ENCODE measurements at regions not wholly inside any gene's neighbourhood (a gene's known extent, or its start where the extent isn't known, plus 50 kb on each side); places are given as distances from the start of the nearest gene placed in this dataset.
"Not testable (repeated sequence)": the region's sequence is repeated elsewhere in the genome, so short reads cannot be mapped to it uniquely, and the experiment has no call there.

GRCh38 chr16:58831386-58831785 lies 97.3 kb upstream of the GOT2 start:
- FAIRE-seq = no peak

DNA sequence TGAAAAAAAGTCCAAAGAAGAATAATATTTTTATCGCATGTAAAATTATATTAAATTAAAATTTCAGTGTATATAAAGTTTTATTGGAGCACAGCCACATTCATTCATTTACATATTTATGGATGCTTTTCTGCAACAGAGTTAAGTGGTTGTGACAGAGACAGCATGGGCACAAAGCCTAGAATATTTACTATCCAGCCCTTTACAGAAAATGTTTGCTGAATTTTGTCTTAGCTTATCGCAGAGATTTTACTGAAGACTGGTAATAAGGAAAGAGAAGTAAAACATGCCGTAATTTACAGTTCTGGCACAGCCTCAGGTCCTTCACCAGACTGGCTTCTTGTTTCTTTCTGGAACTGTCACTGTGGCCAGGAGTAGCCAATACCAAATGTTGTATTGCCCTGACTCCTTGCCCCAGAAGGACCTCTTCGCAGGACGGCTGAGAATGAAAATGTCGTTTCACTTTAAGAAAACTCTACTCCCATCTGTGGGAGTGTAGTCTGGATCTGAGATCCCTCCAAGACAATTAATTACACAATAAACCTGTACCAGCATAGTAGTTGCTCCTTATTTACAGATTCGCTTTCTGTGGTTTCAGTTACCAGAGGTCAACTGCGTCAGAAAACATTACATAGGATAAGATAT lies 94.9 kb upstream of the GOT2 start:
- FAIRE-seq = no peak

DNA sequence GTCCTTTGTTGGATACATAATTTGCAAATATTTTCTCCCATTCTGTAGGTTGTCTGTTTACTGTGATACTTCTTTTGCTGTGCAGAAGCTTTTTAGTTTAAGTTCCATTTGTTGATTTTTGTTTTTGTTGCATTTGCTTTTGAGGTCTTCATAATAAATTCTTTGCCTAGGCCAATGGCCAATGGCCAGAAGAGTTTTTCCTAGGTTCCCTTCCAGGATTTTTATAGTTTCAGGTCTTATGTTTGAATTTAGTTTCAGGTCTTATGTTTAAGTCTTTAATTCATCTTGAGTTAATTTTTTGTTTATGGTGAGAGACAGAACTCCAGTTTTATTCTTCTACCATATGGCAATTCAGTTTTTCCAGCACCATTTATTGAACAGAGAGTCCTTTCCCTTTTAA lies 90.1 kb upstream of the GOT2 start:
- no peak for FAIRE-seq

DNA sequence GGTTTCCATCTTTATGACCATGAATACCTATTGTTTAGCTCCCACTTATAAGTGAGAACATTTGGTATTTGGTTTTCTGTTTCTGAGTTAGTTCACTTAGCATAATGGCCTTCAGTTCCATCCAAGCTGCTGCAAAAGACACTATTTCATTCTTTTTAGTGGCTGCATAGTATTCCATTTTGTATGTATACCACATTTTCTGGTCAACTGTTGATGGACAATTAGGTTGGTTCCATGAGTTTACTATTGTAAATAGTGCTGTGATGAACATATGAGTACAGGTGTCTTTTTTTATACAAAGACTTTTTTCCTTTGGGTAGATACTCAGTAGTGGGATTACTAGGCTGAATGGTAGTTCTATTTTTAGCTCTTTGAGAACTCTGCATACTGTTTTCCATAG lies 87.8 kb upstream of the GOT2 start:
- no peak for FAIRE-seq

DNA sequence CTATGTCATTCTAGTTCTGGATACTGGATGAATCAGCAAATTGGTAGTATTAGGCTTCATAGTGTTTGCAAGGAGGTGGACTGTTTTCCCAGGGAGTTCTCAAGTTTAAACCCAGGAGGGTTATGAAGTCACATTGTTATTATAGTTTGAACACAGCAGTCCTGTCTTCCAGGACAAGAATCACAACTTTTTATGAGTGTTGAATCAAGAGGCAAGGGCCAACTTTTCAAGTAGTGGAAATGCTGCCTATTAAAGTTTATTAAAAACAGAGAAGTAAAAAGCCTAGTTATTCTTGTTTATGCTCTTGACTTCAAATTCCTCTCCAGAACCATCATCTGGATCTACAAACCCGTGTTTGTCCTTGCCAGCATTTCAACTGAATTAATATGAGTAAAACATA lies 86.3 kb upstream of the GOT2 start:
- FAIRE-seq = no peak

GRCh38 chr16:58815181-58815888 lies 81.2 kb upstream of the GOT2 start:
- no peak for FAIRE-seq

DNA sequence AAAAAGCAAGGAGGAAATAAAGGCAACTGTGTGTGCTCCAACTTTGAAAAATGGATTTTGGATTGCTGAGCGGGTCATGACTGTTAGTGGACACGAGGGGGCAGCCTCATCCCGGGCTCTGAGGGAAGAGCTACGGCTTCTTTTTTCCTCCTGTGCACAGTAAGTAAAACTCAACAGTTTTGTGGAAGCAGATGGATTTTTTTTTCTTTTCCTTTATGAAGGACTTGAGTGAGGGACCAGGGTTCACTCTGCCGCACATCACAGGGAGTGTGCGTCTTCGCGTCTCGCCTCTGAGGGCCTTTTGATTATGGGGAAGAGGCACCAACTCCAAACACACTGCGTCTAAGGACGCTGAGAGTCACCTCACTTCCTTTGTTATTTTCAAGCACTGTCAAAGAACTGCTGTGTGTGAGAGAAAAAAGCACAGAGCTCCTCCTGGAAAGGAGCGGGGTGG lies 80.3 kb upstream of the GOT2 start:
- no peak for FAIRE-seq

- FAIRE-seq = no peak
Observed at GRCh38 chr16:58809213-58809612, 75.1 kb upstream of the GOT2 start.

- FAIRE-seq = no peak
Observed at GRCh38 chr16:58807276-58807675, 73.2 kb upstream of the GOT2 start.

DNA sequence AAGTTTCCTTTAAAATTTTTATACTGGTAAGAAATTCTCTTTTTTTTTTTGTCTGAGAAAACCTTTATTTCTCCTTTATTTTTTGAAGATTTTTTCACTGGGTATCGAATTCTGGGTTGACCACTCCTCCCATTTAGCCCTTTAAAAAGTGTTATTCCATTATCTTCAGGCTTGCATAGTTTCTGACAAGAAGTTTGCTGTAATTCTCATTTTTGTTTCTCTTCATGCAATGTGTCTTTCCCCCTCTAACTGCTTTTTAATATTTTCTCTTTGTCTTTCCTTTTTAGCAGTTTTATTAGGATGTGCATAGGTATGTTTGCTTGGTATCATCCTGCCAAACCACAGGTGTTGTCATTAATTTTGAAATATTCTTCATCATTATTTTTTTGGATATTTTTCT lies 67.7 kb upstream of the GOT2 start:
- no peak for FAIRE-seq

DNA sequence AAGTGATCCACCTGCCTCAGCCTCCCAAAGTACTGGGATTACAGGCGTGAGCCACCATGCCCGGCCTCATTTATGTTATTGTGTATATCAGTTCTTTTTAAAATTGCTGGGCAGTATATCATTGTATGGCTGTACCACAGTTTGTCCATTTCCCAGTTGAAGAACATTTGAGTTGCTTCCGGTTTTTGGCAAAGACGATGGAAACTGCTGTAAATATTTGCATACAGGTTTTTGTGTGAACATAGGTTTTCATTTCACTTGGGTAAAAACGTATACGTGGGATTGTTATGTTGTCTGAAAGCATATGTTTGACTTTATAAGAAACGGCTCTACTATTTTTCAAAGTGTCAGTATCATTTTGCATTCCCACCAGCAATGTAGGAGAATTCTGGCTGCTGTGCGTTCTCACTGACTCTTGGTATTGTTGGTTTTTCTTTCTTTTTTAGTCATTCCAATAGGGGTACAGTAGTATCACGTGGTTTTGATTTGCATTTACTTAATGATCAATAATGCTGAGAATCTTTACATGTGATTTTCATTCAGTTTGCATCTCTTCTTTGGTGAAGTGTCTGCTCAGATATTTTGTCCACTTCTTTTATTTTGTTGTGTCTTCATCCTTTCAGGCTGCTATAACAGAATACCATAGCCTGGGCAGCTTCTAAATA lies 63.2 kb upstream of the GOT2 start:
- FAIRE-seq = no peak

- no peak for FAIRE-seq
Observed at GRCh38 chr16:58793366-58793765, 59.2 kb upstream of the GOT2 start.

DNA sequence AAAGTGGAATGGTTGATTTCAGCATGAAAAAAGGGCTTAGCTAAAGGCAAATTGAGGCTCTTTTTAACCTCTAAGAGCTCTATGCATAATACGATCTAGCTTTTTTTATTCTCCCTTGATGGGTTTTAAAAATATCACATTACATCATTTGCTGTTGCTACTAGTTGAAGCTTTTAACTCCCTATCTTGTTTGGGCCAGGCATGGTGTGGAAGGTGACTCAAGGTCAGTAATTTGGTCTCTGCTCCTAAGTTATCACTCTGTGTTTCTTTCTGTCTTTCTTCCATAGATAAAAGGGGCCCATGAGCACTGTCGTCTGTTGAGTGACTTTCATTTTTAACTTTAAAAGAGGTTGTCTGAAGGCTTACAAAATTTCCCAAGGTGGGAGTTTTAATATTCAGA lies 58.1 kb upstream of the GOT2 start:
- no peak for FAIRE-seq

DNA sequence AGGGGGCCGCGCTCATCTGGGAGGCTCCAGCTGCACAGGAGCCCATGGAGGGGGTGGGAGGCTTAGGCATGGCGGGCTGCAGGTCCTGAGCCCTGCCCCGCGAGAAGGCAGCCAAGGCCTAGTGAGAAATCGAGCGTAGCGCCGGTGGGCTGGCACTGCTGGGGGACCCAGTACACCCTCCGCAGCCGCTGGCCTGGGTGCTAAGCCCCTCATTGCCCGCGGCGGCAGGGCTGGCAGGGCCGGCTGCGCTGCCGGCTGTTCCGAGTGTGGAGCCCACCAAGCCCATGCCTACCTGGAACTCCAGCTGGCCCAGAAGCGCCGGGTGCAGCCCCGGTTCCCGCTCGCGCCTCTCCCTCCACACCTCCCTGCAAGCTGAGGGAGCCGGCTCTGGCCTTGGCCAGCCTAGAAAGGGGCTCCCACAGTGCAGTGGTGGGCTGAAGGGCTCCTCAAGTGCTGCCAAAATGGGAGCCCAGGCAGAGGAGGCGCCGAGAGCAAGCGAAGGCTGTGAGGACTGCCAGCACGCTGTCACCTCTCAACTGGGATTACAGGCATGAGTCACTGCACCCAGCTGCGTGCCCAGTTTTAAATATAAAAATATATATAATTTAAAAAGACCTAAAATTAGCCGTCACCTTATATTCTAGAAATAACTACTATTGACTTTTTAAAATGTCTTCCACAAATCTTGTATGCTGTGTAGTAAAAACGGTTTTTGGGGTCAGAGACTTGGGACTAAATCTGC lies 56.9 kb upstream of the GOT2 start:
- FAIRE-seq = not testable (repeated sequence)

DNA sequence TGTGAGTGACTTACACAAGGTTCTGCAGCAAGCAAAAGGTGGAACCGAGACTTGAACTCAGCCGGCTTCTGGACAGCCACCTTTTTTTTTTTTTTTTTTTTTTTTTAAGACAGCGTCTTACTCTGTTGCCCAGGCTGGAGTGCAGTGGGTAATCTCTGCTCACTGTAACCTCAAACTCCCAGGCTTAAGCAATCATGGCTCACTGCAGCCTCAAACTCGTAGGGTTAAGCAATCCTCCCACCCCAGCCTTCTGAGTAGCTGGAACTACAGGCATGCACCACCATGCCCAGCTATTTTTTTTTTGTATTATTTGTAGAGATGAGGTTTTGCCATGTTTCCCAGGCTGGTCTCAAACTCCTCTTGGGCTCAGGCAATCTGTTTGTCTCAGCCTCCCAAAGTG lies 55.2 kb upstream of the GOT2 start:
- FAIRE-seq = no peak
